Stomach (tissue), 4 donors: ENCODE measurements at regions not wholly inside any gene's neighbourhood (a gene's known extent, or its start where the extent isn't known, plus 50 kb on each side); places are given as distances from the start of the nearest gene placed in this dataset.

Experiments
- CTCF ChIP-seq, 7 experiments: fragments of 450-650 bp in 4 of 7; fragments of 200-600 bp in 3 of 7; sonication (generic) in 3 of 7; IDR thresholded peaks; one replicate each; pipeline ENCODE4 v1.5.1; 2016 to 2019; ENCODE audit warnings: antibody characterized with exemption in 7 of 7, control low read depth in 2 of 7, mild to moderate bottlenecking in 1 of 7
- POLR2A ChIP-seq, 4 donors: fragments of 450-650 bp; IDR thresholded peaks; one replicate each; pipeline ENCODE4 v1.6.1; 2016; ENCODE audit warnings: antibody characterized with exemption in 4 of 4, control low read depth in 2 of 4, mild to moderate bottlenecking in 1 of 4, moderate library complexity in 1 of 4
- POLR2AphosphoS5 ChIP-seq, 3 donors: sonication (generic); formaldehyde crosslinking; IDR thresholded peaks; one replicate each; pipeline ENCODE4 v1.6.1; 2016; ENCODE audit warnings: antibody characterized with exemption in 3 of 3

GRCh38 chr18:71362140-71362539, 1073.3 kb downstream of the SOCS6 start:
- TF ChIP-seq POLR2AphosphoS5 (IDR thresholded peaks at IDR 0.05): no peak
- no peak for TF ChIP-seq CTCF (IDR thresholded peaks at IDR 0.05)
- no peak for TF ChIP-seq POLR2A (IDR thresholded peaks at IDR 0.05)
